Hepatocyte (in vitro differentiated cells): ENCODE measurements at regions not wholly inside any gene's neighbourhood (a gene's known extent, or its start where the extent isn't known, plus 50 kb on each side); places are given as distances from the start of the nearest gene placed in this dataset.
"Not testable (repeated sequence)": the region's sequence is repeated elsewhere in the genome, so short reads cannot be mapped to it uniquely, and the experiment has no call there.

Experiments
- CTCF ChIP-seq: fragments of 200-600 bp; sonication (generic); IDR thresholded peaks from 2 replicates; pipeline ENCODE4 v1.5.1; 2016; ENCODE audit warnings: antibody characterized with exemption, mild to moderate bottlenecking; ENCODE audit not compliant: poor library complexity
- EZH2 ChIP-seq: fragments of 200-600 bp; sonication (generic); IDR thresholded peaks from 2 replicates; pipeline ENCODE4 v1.6.1; 2016; ENCODE audit warnings: antibody characterized with exemption, mild to moderate bottlenecking, borderline replicate concordance
- EZH2phosphoT487 ChIP-seq: fragments of 200-600 bp; sonication (generic); IDR thresholded peaks from one replicate; pipeline ENCODE4 v1.6.1; 2018; ENCODE audit warnings: antibody characterized with exemption, mild to moderate bottlenecking, low read depth, moderate library complexity; ENCODE audit not compliant: unreplicated experiment, severe bottlenecking

- TF ChIP-seq EZH2, CTCF, EZH2phosphoT487: not testable (repeated sequence)
These were observed 75.1 kb upstream of the NUTM2F start for GRCh38 chr9:94403571-94403970.
